ENCODE measurements at regions not wholly inside any gene's neighbourhood (a gene's known extent, or its start where the extent isn't known, plus 50 kb on each side); places are given as distances from the start of the nearest gene placed in this dataset.
A peak's percentile ranks its signal among the peaks of the same experiment; 100 is the strongest.

DNA sequence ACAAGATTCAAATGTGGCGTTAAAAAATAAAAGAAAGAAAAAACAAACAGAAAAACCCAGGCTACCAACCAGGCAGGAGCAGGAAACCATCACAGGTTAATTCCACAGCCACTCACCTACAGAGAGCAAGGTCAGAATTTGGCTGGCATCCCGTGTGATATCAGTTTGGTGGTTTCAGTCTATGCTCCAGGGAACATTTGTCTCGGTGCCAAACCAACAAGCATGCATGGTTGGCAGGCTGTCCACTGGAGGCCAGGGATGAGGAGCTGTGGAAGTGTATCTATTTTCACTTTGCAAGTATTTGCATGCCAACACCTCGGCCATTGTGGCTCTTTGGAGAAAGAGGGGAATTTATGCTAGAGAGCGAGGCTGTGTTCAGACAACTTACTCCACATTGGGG is 53.1 kb upstream of the PROX1 start:
- FAIRE-seq (no peak), DNase-seq (peak in 2 of 5 donors; percentile 12 to 71)
- H3K27ac ChIP-seq (ENCODE audit: low read depth in 2 of 2, low read length in 2 of 2) = no peak overlapping the region
- no peaks in the 10 kb centered on the region for H3K36me3 ChIP-seq (ENCODE audit: control insufficient read depth in 2 of 3, insufficient read depth in 3 of 3, low read length in 3 of 3)
- H3K9me3 ChIP-seq (ENCODE audit: control insufficient read depth in 2 of 3, insufficient read depth in 1 of 3, low read length in 3 of 3) = no peaks in the 10 kb centered on the region
- H3K4me3 ChIP-seq (ENCODE audit: low read length in 3 of 3) = no peak overlapping the region
- H3K4me1 ChIP-seq (ENCODE audit: control insufficient read depth in 2 of 3, insufficient read depth in 2 of 3, low read depth in 1 of 3, low read length in 3 of 3) = no peaks in the 10 kb centered on the region
- H3K9ac ChIP-seq (ENCODE audit: low read length in 3 of 3) = no peak overlapping the region
- H3K27me3 ChIP-seq (ENCODE audit: control insufficient read depth, insufficient read depth, low read length) = no peaks in the 10 kb centered on the region
- TF ChIP-seq, protein P1, sequence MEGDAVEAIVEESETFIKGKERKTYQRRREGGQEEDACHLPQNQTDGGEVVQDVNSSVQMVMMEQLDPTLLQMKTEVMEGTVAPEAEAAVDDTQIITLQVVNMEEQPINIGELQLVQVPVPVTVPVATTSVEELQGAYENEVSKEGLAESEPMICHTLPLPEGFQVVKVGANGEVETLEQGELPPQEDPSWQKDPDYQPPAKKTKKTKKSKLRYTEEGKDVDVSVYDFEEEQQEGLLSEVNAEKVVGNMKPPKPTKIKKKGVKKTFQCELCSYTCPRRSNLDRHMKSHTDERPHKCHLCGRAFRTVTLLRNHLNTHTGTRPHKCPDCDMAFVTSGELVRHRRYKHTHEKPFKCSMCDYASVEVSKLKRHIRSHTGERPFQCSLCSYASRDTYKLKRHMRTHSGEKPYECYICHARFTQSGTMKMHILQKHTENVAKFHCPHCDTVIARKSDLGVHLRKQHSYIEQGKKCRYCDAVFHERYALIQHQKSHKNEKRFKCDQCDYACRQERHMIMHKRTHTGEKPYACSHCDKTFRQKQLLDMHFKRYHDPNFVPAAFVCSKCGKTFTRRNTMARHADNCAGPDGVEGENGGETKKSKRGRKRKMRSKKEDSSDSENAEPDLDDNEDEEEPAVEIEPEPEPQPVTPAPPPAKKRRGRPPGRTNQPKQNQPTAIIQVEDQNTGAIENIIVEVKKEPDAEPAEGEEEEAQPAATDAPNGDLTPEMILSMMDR (IDR thresholded peaks at IDR 0.05; ENCODE audit: borderline replicate concordance, extremely low read depth, insufficient read depth) = no peak
- intact Hi-C loops (cut with DNase I) = no loop called here

DNA sequence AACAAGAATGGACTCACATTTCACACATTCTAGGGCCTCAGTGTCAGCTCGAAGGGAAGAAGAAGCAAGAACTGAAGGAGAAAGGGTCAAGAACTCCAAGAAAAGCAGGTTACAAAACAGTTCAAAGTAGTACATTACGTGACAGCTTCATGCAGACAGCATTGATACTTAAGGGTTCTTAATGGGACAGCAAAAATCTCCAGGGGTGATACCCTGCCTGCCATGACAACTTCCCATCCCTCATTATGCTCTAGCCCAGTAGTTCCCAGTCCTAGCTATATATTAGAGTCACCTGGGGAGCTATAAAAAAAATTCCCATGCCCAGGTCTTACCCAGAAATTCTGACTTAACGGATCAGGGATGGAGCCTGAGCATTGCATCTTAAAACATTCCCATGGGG is 51.2 kb upstream of the PROX1 start:
- H3K27me3 ChIP-seq (ENCODE audit: control insufficient read depth, insufficient read depth, low read length) = no peaks in the 10 kb centered on the region
- H3K4me3 ChIP-seq (ENCODE audit: low read length in 3 of 3) = no peak overlapping the region
- H3K36me3 ChIP-seq (ENCODE audit: control insufficient read depth in 2 of 3, insufficient read depth in 3 of 3, low read length in 3 of 3) = no peaks in the 10 kb centered on the region
- TF ChIP-seq, protein P1 (IDR thresholded peaks at IDR 0.05; ENCODE audit: borderline replicate concordance, extremely low read depth, insufficient read depth) = no peak
- H3K9ac ChIP-seq (ENCODE audit: low read length in 3 of 3) = no peak overlapping the region
- FAIRE-seq (no peak), DNase-seq (no peak)
- intact Hi-C loops (cut with DNase I) = no loop called here
- H3K27ac ChIP-seq (ENCODE audit: low read depth in 2 of 2, low read length in 2 of 2) = no peak overlapping the region
- no peaks in the 10 kb centered on the region for H3K4me1 ChIP-seq (ENCODE audit: control insufficient read depth in 2 of 3, insufficient read depth in 2 of 3, low read depth in 1 of 3, low read length in 3 of 3)
- no peaks in the 10 kb centered on the region for H3K9me3 ChIP-seq (ENCODE audit: control insufficient read depth in 2 of 3, insufficient read depth in 1 of 3, low read length in 3 of 3)

All from kidney (tissue), 13 donors.